Thyroid gland (tissue), 4 donors: ENCODE measurements at regions not wholly inside any gene's neighbourhood (a gene's known extent, or its start where the extent isn't known, plus 50 kb on each side); places are given as distances from the start of the nearest gene placed in this dataset.

Source experiments
- POLR2A ChIP-seq, 2 donors: fragments of 450-650 bp; IDR thresholded peaks; one replicate each; pipeline ENCODE4 v1.6.1; 2017; ENCODE audit warnings: antibody characterized with exemption in 2 of 2, mild to moderate bottlenecking in 2 of 2, moderate library complexity in 1 of 2
- TF ChIP-seq, protein P1 (sequence below), 6 experiments: fragments of 200-600 bp in 3 of 6; fragments of 450-650 bp in 3 of 6; sonication (generic) in 3 of 6; IDR thresholded peaks; one replicate each; pipeline ENCODE4 v1.5.1; 2016 to 2019; ENCODE audit warnings: antibody characterized with exemption in 6 of 6, mild to moderate bottlenecking in 2 of 6, inconsistent platforms in 1 of 6, moderate library complexity in 1 of 6

DNA sequence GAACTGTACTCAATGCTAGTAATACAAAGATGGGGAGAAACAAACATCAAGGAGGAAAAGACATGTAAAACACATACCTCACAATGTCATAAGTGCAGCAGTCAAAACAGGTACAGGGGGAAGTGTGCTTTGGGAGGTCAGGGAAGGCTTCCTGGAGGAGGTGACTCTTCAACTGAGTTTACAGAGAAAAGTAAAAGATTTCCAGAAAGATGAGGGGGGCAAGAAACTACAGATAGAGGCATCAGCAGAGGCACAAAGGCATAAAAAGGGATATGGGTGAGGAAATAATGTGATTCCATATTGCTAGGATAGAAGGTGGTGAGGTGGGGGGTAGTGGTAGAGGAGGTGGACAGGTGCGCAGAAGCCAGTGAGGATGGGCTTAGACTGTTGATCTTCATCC, 95.0 kb downstream of the LSM5 start:
- TF ChIP-seq, protein P1, sequence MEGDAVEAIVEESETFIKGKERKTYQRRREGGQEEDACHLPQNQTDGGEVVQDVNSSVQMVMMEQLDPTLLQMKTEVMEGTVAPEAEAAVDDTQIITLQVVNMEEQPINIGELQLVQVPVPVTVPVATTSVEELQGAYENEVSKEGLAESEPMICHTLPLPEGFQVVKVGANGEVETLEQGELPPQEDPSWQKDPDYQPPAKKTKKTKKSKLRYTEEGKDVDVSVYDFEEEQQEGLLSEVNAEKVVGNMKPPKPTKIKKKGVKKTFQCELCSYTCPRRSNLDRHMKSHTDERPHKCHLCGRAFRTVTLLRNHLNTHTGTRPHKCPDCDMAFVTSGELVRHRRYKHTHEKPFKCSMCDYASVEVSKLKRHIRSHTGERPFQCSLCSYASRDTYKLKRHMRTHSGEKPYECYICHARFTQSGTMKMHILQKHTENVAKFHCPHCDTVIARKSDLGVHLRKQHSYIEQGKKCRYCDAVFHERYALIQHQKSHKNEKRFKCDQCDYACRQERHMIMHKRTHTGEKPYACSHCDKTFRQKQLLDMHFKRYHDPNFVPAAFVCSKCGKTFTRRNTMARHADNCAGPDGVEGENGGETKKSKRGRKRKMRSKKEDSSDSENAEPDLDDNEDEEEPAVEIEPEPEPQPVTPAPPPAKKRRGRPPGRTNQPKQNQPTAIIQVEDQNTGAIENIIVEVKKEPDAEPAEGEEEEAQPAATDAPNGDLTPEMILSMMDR (IDR thresholded peaks at IDR 0.05) = no peak
- TF ChIP-seq POLR2A (IDR thresholded peaks at IDR 0.05) = no peak
